ENCODE measurements at regions not wholly inside any gene's neighbourhood (a gene's known extent, or its start where the extent isn't known, plus 50 kb on each side); places are given as distances from the start of the nearest gene placed in this dataset.

DNA sequence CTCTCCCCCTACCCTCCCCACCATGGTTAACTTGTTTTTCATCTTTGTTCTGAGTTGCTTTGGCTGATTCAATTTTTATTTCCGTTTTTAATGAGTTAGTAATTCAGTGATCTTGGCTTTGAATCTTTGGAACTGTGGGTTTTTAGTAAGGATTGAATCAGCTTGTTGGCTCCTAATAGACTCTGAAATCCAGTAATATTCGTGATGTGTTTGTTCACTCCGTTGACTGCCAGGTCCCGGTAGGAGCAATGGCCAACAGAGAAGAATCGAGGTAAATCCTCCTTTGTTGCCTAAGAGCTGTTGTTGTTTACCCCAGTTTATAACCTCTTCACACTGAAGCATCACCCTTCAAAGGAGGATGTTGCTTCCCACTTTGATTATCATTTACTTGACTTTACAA, 92.7 kb downstream of the PCSK1 start:
- peak; percentile 10 for DNase-seq

GRCh38 chr5:96339862-96340261, 93.2 kb downstream of the PCSK1 start:
- DNase-seq: no peak

DNA sequence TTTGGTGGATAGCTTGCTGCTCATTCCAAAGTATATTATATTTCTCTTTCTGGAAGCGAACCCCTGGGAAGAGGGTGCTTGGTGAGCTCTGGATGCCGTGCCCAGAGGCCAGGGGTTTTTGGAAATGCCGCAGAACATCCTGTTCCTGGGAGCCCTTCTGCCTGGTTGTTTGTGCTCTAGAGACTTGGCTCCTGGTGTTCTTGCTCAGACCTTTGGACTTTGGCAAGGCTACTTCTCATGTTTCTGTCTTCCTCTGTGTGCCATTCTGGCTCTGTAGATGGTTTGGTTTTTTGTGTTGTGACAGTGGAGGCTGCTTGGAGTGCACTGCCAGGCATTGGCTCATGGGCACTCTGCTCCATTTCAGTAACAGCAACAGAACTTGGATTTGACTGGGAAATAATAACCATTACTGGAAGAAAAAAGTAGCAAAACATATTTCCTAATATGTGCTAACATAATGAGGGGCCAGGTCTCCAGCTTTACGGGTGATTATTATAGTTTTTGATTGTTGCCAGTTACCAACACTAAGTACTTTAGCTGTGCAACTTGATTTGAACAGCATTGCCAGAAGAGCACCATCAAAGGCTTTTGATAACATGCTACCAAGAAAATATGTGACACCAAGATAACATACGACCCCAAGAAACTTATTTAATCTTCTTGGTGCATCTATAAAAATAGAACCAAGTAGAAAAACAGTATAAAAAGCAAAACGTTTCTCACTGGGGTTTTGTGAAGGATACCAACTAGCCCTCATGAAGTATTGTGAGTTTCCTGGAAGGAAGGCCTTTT, 94.2 kb downstream of the PCSK1 start:
- DNase-seq: peak; percentile 51

DNA sequence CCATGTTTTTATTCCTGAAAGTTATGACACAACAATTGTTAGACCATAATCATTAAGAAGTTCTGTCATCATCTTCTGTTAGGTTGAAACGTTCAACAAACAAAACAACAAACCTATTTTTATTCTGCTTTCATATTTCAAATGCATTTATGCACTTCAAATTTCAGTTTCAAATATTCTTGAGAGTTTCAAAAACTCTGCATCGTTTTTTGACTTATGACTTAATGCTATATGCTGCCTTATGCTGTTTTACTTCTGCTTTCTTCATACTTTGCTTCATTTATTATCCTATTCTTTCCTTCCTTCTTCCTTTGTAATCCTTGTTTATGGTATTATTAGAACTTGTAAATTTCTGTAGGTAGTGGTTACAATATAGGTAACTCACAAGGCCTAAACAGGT, 95.0 kb downstream of the PCSK1 start:
- DNase-seq: no peak

DNA sequence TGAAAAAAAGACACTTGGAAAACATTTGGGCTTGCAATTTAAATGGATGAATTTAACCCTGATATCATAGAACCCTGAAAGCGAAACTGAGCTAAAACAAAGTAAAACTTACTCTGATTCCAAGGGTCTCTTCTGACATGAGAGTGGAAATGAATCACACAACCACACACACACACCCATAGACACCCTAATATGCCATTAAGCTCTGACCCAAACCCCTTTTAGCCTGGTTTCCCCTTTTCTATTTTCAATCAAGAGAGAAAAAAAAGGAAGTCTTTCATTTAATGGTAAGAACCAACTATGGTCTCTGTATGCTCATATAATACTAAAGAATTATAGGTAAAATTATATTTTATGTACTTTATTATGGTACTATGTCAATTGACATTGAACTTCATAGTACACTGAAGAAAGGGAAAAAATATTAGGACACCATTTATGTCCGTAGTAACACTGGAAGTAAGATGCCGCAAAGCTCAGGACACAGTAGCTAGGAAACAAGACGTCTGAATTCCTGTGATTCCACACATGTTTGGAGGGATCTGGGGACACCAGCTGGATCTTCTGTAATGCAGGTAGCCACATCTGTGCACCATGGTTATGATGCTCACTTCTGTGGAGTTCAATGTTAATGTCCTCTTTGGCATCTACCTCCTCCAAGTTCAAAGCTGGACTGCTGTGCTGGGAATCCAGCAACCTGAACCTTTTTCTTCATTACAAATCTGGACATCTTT, 95.8 kb downstream of the PCSK1 start:
- no peak for DNase-seq

DNA sequence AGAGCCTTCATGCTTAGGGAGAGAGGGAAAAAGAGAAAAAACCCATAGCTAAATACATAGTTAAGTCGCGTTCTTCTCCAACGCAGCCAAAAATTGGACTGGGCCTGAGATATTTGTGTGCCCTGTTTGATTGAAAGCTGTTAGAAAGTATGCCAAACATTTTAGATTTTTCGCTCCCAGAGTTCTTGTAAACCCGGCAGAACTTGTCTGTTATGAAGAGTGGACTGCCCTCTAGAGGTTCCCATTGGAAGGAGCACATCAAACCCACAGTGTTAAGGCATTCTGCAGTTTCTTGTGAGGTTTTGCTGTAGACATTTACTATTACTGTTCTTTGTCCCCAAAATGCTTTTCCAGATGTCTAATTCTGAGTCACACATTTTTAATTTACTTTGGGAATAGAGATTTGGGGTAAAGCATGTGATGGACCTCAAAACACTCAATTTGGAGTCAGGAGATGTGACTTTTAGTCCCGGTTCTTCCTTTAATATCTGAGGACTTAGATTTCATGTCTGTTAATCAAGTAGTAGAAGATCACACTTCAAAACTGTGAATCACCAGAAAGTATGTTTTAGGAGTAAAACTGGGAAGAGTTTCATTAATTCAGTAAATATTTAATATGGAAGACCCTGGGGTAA, 96.6 kb downstream of the PCSK1 start:
- peak; percentile 86 for DNase-seq

DNA sequence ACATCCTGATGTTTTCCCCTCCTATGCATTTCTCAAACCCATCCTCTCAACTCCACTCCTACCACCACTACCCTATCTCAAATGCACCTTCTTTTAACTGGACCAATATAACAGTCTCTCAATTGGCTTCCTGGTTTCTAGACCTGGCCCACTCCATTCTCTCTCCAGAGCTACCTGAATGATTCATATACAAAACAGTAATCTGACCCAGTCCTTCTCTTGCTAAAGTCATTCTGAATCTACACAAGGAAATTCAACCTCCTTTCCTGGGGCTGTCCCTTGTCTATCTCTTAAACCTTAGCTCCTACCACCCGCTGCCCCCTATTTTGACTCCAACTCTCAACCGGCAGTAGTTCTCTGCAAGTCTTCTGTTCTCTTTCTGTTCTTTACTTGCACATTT, 97.2 kb downstream of the PCSK1 start:
- no peak for DNase-seq

- DNase-seq: no peak
Observed at GRCh38 chr5:96333391-96333790, 99.7 kb downstream of the PCSK1 start.

DNA sequence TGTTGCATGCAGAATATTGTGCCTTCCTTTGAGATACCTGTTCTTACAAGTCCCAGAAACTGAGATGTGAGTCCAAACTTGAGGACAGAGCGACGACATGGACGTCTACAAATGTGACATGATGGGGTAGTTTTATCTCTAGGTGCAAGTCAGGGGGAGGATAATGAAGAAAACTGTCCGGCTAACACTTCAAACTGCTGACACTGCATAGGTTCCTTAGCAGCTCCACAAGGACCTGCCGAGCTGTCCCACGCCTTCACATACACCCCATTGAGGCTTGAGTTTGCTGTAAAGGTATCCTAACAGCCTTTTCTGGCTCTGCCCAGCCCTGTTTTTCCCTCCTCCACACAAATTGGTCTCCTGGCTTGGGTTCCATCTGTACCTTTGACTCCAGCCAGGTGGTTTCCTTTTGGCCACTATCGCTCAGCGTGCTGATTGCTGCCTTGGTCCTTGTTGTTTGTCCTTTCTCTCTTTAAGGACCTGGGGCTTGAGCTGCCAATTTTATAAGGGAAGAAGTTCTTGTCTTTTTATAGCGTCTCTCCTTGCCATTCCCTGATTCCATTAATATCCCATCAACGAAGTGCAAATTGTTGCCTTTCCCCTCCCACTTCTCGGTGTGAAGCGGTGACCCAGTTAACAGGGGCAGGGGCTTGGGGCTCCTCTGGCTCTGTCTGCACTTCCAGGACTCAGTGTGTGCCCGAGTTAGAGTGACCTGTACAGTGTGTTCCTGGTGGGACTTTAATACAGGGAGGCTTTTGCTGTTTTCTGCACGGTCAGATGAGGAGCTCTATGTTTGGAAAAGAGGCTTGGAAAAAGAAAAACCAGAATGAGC, 100.3 kb downstream of the PCSK1 start:
- peak; percentile 11 for DNase-seq

GRCh38 chr5:96331681-96332361, 101.2 kb downstream of the PCSK1 start:
- no peak for DNase-seq

GRCh38 chr5:96331210-96331609, 101.8 kb downstream of the PCSK1 start:
- DNase-seq: no peak

GRCh38 chr5:96330530-96331140, 102.4 kb downstream of the PCSK1 start:
- no peak for DNase-seq

DNA sequence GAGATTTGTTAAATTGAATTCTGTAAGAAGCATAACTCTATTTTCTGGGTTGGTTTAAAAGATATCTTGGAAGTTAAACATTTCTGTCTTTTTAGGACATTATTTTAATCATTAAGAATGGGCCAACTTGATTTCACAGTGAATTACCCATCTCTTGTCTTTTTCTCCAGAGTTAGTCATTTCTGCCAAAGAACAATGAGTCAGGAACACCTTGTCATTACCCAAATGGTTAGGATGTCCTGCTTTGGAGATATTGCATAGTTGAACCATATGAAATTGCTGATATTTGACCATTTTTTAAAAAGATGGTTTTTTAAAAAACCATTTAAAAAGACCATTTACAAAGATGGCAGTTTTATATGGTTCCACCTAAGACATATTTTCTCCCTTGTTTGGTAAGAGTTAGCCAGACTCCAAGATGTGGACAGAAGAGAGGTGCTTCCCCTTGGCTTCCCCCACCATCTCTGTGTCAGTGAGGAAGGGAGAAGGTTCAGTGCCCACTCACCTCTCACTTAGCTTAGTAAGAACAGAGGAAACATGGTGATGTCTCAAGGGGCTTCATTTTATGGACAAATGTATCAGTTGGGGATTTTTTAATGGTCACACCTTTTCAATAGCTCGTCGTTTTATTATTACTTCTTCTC, 103.0 kb downstream of the PCSK1 start:
- no peak for DNase-seq

- no peak for DNase-seq
Observed at GRCh38 chr5:96329289-96329688, 103.8 kb downstream of the PCSK1 start.

- no peak for DNase-seq
Observed at GRCh38 chr5:96327722-96328121, 105.3 kb downstream of the PCSK1 start.

GRCh38 chr5:96326902-96327301, 106.1 kb downstream of the PCSK1 start:
- no peak for DNase-seq

GRCh38 chr5:96324708-96325107, 108.3 kb downstream of the PCSK1 start:
- no peak for DNase-seq

GRCh38 chr5:96322865-96323264, 110.2 kb downstream of the PCSK1 start:
- no peak for DNase-seq

DNA sequence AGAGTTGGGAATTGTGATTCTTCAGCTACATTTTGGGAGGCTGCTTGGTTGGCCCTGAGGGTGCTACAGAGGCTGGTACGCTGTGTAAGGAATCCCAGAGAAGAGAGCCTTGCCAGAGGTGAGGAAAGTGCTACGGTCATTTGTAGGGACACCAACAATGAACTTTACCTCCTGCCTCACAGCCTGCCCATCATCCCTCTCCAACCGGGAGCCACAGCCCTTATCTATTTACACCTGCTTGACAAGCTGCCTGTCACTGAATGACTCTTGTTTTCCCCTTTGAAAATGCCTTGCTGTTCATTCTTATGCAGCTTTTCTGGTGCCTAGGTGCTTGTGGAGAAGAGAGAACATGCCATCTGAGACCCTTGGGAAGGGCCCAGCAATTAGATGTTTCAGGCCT, 110.8 kb downstream of the PCSK1 start:
- no peak for DNase-seq

GRCh38 chr5:96321345-96321744, 111.7 kb downstream of the PCSK1 start:
- no peak for DNase-seq

DNA sequence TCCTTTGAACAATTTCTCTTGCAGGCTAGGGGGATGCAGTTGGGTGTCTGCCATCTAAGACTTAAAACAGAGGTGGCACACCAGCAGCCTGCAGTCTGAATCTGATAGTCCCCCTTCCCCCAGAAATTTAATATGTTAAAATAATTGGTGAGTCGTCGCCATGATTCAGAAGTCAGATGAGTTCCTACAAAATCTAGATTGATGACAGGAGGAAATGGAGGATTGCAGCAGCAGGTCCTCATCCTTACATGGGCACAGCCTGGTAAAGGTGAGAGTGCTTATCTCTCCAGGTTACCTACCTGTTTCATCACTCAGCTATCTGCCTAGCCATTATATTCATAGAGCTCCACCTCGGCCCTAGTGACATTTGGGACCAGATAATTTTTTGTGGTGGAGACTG, 112.3 kb downstream of the PCSK1 start:
- no peak for DNase-seq

Data from midbrain (tissue), 1 donor.